Brain microvascular endothelial cell (primary cell): ENCODE measurements at regions not wholly inside any gene's neighbourhood (a gene's known extent, or its start where the extent isn't known, plus 50 kb on each side); places are given as distances from the start of the nearest gene placed in this dataset.
A peak's percentile ranks its signal among the peaks of the same experiment; 100 is the strongest.
"Not testable (repeated sequence)": the region's sequence is repeated elsewhere in the genome, so short reads cannot be mapped to it uniquely, and the experiment has no call there.

Experiments used
- DNase-seq: peaks from one replicate; pipeline ENCODE4 v3.0.0-alpha.2; 2020
- H3K27ac ChIP-seq: fragments of 250-450 bp; sonication (Bioruptor Pico); 2 replicates; pipeline ENCODE4 v1.5.1; 2020; ENCODE audit warnings: mild to moderate bottlenecking, moderate library complexity
- H3K27me3 ChIP-seq: fragments of 250-450 bp; sonication (Bioruptor Pico); replicated peaks from 2 replicates; pipeline ENCODE4 v1.5.1; 2020; ENCODE audit warnings: mild to moderate bottlenecking
- H3K36me3 ChIP-seq: fragments of 250-450 bp; sonication (Bioruptor Pico); replicated peaks from 2 replicates; pipeline ENCODE4 v1.5.1; 2020; ENCODE audit warnings: mild to moderate bottlenecking
- H3K4me3 ChIP-seq: 2 replicates; pipeline ENCODE4 v1.5.1; 2011; ENCODE audit warnings: low read depth, mild to moderate bottlenecking, control low read depth, low read length, moderate library complexity
- in situ Hi-C: cut with HindIII; loops from 2 replicates; pipeline ENCODE4 v1.10.0; 2017; ENCODE audit warnings: low sequenced_read_pairs, low pct_ligation_motif_present
- TF ChIP-seq, protein P1 (sequence below): IDR thresholded peaks from 2 replicates; pipeline ENCODE4 v1.5.1; 2011; ENCODE audit warnings: low read depth, mild to moderate bottlenecking, moderate library complexity, low read length, control low read depth, inconsistent platforms; ENCODE audit errors: missing control alignments

DNA sequence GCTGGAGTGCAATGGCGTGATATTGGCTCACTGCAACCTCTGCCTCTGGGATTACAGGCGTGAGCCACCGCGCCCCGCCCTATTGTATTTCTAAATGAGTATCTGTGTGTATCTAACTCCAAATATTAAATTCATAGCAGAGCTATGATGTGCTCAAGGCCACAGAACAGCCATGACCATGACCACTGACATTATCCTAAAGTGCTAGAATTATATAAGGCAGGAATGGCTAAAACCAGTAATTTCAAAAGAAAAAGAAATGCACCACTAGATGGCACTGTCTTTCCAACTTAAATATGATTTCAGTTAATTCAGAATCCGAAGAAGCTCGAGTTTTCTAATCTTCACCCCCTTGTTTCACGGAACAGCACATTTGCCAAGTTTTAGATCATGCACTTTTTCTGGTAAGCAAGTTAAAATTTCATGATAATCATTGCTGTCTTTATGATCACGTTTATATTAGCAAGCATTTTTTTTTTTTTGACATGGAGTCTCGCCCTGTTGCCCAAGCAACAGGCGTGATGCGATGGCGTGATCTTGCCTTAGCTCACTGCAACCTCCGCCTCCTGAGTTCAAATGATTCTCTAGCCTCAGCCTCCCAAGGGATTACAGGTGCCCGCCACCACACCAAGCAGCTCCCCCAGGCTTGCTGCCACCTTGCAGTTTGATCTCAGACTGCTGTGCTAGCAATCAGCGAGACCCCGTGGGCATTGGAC, 65.3 kb downstream of the OR13A1 start:
- Histone ChIP-seq H3K36me3 (no peaks in the 10 kb centered on the region), H3K27me3 (peaks cover 2% of the 10 kb centered on the region), H3K27ac (no peak overlapping the region), H3K4me3 (peak overlapping the region; percentile 41)
- in situ Hi-C loops = no loop called here
- TF ChIP-seq, protein P1, sequence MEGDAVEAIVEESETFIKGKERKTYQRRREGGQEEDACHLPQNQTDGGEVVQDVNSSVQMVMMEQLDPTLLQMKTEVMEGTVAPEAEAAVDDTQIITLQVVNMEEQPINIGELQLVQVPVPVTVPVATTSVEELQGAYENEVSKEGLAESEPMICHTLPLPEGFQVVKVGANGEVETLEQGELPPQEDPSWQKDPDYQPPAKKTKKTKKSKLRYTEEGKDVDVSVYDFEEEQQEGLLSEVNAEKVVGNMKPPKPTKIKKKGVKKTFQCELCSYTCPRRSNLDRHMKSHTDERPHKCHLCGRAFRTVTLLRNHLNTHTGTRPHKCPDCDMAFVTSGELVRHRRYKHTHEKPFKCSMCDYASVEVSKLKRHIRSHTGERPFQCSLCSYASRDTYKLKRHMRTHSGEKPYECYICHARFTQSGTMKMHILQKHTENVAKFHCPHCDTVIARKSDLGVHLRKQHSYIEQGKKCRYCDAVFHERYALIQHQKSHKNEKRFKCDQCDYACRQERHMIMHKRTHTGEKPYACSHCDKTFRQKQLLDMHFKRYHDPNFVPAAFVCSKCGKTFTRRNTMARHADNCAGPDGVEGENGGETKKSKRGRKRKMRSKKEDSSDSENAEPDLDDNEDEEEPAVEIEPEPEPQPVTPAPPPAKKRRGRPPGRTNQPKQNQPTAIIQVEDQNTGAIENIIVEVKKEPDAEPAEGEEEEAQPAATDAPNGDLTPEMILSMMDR = no peak
- peak; percentile 32 for DNase-seq

DNA sequence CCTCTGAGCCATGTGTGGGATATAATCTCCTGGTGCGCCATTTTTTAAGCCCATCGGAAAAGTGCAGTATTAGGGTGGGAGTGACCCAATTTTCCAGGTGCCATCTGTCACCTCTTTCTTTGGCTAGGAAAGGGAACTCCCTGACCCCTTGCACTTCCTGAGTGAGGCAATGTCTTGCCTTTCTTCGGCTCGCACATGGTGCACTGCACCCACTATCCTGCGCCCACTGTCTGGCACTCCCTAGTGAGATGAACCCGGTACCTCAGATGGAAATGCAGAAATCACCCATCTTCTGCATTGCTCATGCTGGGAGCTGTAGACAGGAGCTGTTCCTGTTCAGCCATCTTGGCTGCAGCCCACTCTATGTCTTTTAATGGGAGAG, 64.7 kb downstream of the OR13A1 start:
- in situ Hi-C loops, H3K36me3 ChIP-seq, DNase-seq, H3K4me3 ChIP-seq, H3K27me3 ChIP-seq, H3K27ac ChIP-seq: not testable (repeated sequence)
